Glomerular endothelial cell (primary cell): ENCODE measurements at regions not wholly inside any gene's neighbourhood (a gene's known extent, or its start where the extent isn't known, plus 50 kb on each side); places are given as distances from the start of the nearest gene placed in this dataset.

ENCODE experiments used
- DNase-seq: peaks from one replicate; pipeline ENCODE4 v3.0.0-alpha.2; 2011; ENCODE audit warnings: low read depth, low spot score; ENCODE audit errors: extremely low read depth

- no peak for DNase-seq
Measured at GRCh38 chr1:224564454-224565084, 51.5 kb upstream of the CNIH3 start.

- DNase-seq, result no peak
Measured at GRCh38 chr1:224565186-224565585, 50.9 kb upstream of the CNIH3 start.

- DNase-seq, result no peak
Measured at GRCh38 chr1:224565611-224566406, 50.3 kb upstream of the CNIH3 start.
